ENCODE measurements at regions not wholly inside any gene's neighbourhood (a gene's known extent, or its start where the extent isn't known, plus 50 kb on each side); places are given as distances from the start of the nearest gene placed in this dataset.
A peak's percentile ranks its signal among the peaks of the same experiment; 100 is the strongest.

GRCh38 chr15:92232317-92232716 is 161.4 kb upstream of the ST8SIA2 start:
- TF ChIP-seq REST (IDR thresholded peaks at IDR 0.05; ENCODE audit: unreplicated experiment) (peak; percentile 44), EZH2phosphoT487 (IDR thresholded peaks at IDR 0.05; ENCODE audit: unreplicated experiment) (no peak), POLR2AphosphoS5 (IDR thresholded peaks at IDR 0.05; ENCODE audit: low read depth) (no peak), EZH2 (IDR thresholded peaks at IDR 0.05; ENCODE audit: low read depth, unreplicated experiment) (no peak), CREB1 (CRISPR knock-in tag; IDR thresholded peaks at IDR 0.05; ENCODE audit: low read depth) (no peak), JUNB (IDR thresholded peaks at IDR 0.05; ENCODE audit: unreplicated experiment) (no peak), ZNF114 (CRISPR knock-in tag; IDR thresholded peaks at IDR 0.05) (no peak)
- TF ChIP-seq, protein P1, sequence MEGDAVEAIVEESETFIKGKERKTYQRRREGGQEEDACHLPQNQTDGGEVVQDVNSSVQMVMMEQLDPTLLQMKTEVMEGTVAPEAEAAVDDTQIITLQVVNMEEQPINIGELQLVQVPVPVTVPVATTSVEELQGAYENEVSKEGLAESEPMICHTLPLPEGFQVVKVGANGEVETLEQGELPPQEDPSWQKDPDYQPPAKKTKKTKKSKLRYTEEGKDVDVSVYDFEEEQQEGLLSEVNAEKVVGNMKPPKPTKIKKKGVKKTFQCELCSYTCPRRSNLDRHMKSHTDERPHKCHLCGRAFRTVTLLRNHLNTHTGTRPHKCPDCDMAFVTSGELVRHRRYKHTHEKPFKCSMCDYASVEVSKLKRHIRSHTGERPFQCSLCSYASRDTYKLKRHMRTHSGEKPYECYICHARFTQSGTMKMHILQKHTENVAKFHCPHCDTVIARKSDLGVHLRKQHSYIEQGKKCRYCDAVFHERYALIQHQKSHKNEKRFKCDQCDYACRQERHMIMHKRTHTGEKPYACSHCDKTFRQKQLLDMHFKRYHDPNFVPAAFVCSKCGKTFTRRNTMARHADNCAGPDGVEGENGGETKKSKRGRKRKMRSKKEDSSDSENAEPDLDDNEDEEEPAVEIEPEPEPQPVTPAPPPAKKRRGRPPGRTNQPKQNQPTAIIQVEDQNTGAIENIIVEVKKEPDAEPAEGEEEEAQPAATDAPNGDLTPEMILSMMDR (conservative IDR thresholded peaks at IDR 0.05; ENCODE audit: low read depth in 2 of 2) = no peak
- TF ChIP-seq, protein P2, sequence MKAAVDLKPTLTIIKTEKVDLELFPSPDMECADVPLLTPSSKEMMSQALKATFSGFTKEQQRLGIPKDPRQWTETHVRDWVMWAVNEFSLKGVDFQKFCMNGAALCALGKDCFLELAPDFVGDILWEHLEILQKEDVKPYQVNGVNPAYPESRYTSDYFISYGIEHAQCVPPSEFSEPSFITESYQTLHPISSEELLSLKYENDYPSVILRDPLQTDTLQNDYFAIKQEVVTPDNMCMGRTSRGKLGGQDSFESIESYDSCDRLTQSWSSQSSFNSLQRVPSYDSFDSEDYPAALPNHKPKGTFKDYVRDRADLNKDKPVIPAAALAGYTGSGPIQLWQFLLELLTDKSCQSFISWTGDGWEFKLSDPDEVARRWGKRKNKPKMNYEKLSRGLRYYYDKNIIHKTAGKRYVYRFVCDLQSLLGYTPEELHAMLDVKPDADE (IDR thresholded peaks at IDR 0.05) = no peak

All from GM23338 (cell line).